ENCODE measurements at regions not wholly inside any gene's neighbourhood (a gene's known extent, or its start where the extent isn't known, plus 50 kb on each side); places are given as distances from the start of the nearest gene placed in this dataset.

DNA sequence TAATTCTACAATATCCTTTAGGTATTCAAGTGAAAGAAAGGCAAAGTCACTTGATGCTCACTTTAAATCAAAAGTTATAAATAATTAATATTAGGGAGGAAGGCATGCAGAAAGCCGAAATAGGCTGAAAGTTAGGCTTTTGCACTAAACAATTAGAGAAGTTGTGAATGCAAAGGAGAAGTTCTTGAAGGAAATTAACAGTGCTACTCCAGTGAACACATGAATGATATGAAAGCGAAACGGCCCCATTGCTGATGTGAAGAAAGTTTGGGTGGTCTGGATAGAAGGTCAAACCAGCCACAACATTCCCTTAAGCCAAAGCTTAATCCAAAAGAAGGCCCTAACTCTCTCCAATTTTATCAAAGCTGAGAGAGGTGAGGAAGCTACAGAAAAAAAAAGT, 103.1 kb upstream of the CXCR4 start:
- H3K27me3 Mint-ChIP-seq (ENCODE audit: low read depth), result peaks cover 2% of the 10 kb centered on the region
- DNase-seq (ENCODE audit: low spot score), result no peak
- peaks cover 12% of the 10 kb centered on the region for H3K4me1 Mint-ChIP-seq (ENCODE audit: low read depth)
- no peaks in the 10 kb centered on the region for H3K36me3 Mint-ChIP-seq (ENCODE audit: low read depth)
- H3K27ac Mint-ChIP-seq, result no peak overlapping the region
- H3K4me3 Mint-ChIP-seq, result no peak overlapping the region
- H3K9me3 Mint-ChIP-seq, result no peaks in the 10 kb centered on the region

DNA sequence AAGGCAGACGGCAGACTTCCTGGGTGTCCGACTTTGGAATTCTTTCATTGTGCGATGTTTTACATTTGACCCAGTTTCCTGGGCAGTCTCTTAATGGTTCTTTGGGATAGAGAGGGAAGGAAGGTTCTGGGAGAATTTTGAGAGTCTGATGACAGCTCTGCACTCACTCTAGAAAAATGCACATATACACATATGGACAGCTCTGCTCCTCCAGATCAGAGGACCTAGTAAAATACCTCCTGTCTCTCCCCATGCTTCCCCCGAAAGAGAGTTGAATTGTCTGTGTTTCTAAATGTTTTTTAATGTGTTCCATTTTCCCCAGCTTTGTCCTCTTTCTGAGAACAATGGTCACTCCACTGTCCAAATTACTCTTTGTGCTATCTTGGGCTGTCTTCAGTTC, 102.0 kb upstream of the CXCR4 start:
- no peaks in the 10 kb centered on the region for H3K36me3 Mint-ChIP-seq (ENCODE audit: low read depth)
- DNase-seq (ENCODE audit: low spot score), result no peak
- peaks cover 2% of the 10 kb centered on the region for H3K27me3 Mint-ChIP-seq (ENCODE audit: low read depth)
- peaks cover 7% of the 10 kb centered on the region for H3K4me1 Mint-ChIP-seq (ENCODE audit: low read depth)
- no peak overlapping the region for H3K27ac Mint-ChIP-seq
- no peak overlapping the region for H3K4me3 Mint-ChIP-seq
- H3K9me3 Mint-ChIP-seq, result no peaks in the 10 kb centered on the region

DNA sequence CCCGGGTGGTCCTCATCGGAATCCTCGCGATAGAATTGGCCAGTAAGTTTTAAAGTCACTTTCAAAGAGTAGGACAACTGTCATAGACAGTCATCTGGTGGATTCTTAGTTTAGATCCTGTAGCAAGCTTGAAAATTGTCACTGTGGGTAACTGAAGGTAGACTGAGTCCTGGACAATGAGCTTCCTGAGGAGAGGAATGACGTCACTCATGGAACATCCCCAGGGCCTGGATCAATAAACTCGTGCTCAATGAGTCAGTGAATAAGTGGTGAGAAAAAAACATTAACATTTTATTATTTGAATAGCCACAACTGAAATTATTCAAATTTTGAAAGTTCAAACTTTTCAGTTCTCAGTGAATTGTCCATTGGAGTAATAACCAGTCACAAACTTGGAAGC, 101.4 kb upstream of the CXCR4 start:
- no peak overlapping the region for H3K4me3 Mint-ChIP-seq

DNA sequence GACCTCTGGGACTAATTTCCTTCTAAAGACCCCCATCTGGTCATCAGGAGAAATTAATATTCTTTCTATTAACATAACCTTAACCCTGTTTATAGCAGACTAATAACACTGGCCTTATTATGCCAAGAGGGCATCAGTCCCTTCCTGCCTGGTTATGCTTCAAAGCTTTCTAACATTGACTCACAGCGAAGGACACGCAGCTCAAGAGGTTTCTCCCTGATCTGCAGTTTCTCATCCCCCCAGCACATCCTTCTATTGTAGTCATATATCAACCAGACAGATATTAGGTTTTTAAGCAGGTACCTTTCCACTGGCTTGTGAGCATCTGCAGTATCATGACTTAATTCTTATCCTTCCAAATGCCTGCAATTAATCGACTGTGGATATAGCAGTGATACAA, 100.0 kb upstream of the CXCR4 start:
- Mint-ChIP-seq H3K27me3 (ENCODE audit: low read depth) (peaks cover 4% of the 10 kb centered on the region), H3K27ac (no peak overlapping the region), H3K36me3 (ENCODE audit: low read depth) (no peaks in the 10 kb centered on the region), H3K9me3 (no peaks in the 10 kb centered on the region), H3K4me3 (no peak overlapping the region), H3K4me1 (ENCODE audit: low read depth) (peaks cover 16% of the 10 kb centered on the region)
- no peak for DNase-seq (ENCODE audit: low spot score)

More for the DNA sequence above, 101.4 kb upstream of the CXCR4 start:
- Mint-ChIP-seq H3K36me3 (ENCODE audit: low read depth) (no peaks in the 10 kb centered on the region), H3K9me3 (no peaks in the 10 kb centered on the region), H3K27me3 (ENCODE audit: low read depth) (peaks cover 2% of the 10 kb centered on the region), H3K27ac (no peak overlapping the region), H3K4me1 (ENCODE audit: low read depth) (peaks cover 9% of the 10 kb centered on the region)
- no peak for DNase-seq (ENCODE audit: low spot score)

DNA sequence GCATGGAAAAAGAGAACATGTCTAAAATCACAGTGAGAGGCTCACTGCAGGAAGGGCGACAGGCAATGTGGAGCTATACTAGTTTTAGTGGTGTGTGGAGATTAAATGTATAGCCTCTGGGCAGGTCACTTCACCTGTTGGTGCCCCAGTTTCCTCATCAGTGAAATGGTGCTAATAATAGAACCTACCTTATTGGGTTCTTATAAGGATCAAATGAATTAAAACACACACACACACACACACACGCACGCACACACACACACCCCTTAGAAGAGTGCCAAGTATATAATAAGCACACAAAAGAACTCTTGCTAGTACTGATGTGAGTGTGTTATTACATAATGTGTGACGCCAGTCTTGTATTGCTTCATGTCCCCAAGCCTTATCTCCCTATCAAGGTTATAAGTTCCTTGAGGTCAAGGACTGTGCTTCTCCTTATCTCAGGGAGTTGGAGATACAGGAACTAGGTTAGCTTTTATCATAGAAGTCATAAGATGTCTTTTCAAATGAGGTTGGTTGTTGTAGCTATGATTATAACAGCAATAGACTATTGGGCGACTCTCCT, 98.0 kb upstream of the CXCR4 start:
- Mint-ChIP-seq H3K9me3 (no peaks in the 10 kb centered on the region), H3K4me3 (no peak overlapping the region), H3K27me3 (ENCODE audit: low read depth) (peaks cover 4% of the 10 kb centered on the region), H3K27ac (no peak overlapping the region), H3K36me3 (ENCODE audit: low read depth) (no peaks in the 10 kb centered on the region), H3K4me1 (ENCODE audit: low read depth) (peaks cover 31% of the 10 kb centered on the region)
- no peak for DNase-seq (ENCODE audit: low spot score)

DNA sequence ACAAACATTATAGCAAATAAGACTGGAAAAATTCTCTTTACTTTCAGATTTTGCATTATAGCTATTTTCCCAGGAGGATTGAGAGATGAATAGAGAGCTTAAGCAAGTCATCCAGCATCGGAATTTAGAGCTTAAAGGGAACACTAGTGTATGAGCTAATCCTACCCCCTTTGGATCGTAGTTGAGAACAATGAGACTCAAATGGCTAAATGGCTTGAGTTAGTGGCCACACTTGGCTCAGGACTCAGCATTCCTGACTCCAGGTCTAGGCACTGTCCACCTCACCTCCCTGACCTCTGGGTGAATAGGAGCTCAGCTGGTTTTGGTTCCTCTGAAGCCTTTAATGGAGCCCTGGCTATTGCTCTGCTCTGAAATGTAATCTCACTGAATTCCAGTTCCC, 97.5 kb upstream of the CXCR4 start:
- H3K27ac Mint-ChIP-seq, result no peak overlapping the region
- H3K9me3 Mint-ChIP-seq, result peaks cover 3% of the 10 kb centered on the region
- peaks cover 3% of the 10 kb centered on the region for H3K36me3 Mint-ChIP-seq (ENCODE audit: low read depth)
- H3K4me3 Mint-ChIP-seq, result no peak overlapping the region
- no peak for DNase-seq (ENCODE audit: low spot score)
- H3K4me1 Mint-ChIP-seq (ENCODE audit: low read depth), result peaks cover 35% of the 10 kb centered on the region
- peaks cover 4% of the 10 kb centered on the region for H3K27me3 Mint-ChIP-seq (ENCODE audit: low read depth)

DNA sequence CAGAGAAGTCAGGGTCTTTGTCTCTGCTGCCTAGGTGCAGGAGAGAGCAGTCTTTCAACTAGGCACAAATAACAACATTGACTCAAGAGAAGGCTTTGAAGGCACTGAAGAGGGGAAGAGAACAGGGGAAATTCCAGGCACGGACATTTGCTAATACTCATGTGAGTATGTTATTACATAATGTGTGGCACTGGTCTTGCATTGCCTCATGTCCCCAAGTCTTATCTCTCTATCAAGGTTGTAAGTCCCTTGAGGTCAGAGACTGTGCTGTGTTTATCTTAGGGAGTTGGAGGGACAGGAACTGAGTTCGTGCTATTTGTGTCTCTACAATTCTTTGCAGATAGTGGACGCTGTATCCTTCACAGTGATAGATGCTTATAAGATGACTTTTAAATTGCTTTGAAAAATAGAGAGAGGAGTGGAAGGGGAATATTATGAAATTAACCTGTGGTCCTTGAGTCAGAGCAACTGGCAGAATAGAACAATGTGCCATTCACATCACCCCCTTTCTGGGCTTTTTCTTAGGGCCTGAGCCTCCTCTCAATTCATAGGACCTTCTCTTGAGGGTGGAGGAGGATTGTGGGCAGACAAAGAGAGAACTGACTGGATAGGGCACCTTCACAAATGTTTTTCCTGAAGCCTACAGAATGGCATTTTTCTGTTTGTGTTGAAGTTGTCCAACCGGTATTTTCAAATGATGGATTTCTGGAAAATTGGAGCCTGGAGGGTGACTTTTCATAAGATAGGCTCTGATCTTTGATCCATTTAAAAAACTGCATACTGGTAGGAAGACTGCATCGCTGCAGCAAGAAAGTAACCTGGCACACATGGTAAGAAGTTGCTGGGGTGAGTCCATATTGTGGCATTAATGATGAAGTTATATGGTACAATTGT, 96.6 kb upstream of the CXCR4 start:
- DNase-seq (ENCODE audit: low spot score), result no peak
- Mint-ChIP-seq H3K27ac (no peak overlapping the region), H3K27me3 (ENCODE audit: low read depth) (peaks cover 4% of the 10 kb centered on the region), H3K4me1 (ENCODE audit: low read depth) (peaks cover 36% of the 10 kb centered on the region), H3K4me3 (no peak overlapping the region), H3K36me3 (ENCODE audit: low read depth) (peaks cover 4% of the 10 kb centered on the region), H3K9me3 (peaks cover 11% of the 10 kb centered on the region)

DNA sequence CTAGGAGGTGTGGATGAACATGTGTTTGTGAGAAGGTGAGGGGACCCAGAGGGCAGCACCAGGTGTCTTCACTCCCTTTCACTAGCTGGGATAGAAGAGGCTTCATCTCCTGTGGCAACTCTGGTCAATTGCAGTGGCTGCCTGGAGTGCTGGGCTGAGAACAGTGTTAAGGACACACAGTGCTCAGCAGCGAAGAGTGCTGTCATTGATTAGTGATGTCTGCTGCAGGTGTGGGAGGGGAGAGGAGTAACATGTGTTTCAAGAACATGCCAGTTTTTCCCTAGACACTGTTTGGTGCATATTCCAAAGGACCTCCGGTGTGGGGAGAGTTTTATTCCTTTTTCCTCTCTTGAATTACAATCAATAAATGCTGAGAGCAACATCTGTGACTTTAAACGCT, 95.9 kb upstream of the CXCR4 start:
- no peak for DNase-seq (ENCODE audit: low spot score)
- peaks cover 36% of the 10 kb centered on the region for H3K4me1 Mint-ChIP-seq (ENCODE audit: low read depth)
- peaks cover 17% of the 10 kb centered on the region for H3K9me3 Mint-ChIP-seq
- H3K4me3 Mint-ChIP-seq, result no peak overlapping the region
- H3K36me3 Mint-ChIP-seq (ENCODE audit: low read depth), result peaks cover 4% of the 10 kb centered on the region
- H3K27me3 Mint-ChIP-seq (ENCODE audit: low read depth), result peaks cover 4% of the 10 kb centered on the region
- H3K27ac Mint-ChIP-seq, result no peak overlapping the region

DNA sequence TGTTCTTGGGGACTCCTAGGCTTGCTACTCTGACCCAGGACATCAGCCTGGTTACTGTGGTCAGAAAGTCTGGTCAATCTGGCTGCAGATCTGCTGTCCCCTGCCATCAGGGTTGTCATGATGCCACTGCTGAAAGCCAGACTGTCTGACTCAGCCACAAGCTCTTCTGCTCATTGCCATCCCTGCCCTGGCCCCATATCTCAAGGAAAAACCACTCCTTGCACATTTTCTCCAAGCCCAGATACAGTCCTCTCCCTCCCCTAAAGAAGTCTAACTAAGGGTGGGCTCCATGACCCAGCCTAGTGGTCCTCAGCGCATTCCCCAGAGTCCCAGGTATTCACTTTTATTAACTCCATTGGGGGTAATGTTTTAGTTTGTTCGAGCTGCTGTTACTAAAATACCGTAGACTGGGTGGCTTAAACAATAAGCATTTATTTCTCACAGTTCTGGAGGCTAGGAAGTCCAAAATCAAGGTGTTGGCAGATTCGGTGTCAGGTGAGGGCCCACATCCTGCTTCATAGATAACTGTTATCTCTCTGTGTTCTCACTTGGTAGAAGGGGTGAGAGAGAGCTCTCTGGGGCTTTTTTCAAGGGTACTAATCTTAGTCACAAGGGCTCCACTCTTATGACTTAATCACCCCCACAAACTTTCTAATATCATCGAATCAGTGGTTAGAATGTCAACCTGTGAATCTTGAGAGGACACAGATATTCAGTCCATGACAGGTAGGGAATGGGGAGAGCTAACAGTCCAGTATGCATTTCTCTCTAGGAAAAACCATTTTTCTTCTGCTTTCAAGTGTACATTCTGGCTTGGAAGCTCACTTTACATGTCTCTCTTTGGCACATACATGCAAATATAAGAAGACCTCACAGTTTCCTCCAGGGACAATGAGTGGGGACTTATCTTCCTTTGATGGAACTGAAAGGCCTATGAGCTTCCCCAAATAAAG, 94.8 kb upstream of the CXCR4 start:
- Mint-ChIP-seq H3K27ac (peak overlapping the region; percentile 24), H3K9me3 (peaks cover 17% of the 10 kb centered on the region), H3K4me3 (peak overlapping the region; percentile 46), H3K36me3 (ENCODE audit: low read depth) (peaks cover 4% of the 10 kb centered on the region), H3K27me3 (ENCODE audit: low read depth) (peaks cover 4% of the 10 kb centered on the region), H3K4me1 (ENCODE audit: low read depth) (peaks cover 40% of the 10 kb centered on the region)
- DNase-seq (ENCODE audit: low spot score), result peak; percentile 47

DNA sequence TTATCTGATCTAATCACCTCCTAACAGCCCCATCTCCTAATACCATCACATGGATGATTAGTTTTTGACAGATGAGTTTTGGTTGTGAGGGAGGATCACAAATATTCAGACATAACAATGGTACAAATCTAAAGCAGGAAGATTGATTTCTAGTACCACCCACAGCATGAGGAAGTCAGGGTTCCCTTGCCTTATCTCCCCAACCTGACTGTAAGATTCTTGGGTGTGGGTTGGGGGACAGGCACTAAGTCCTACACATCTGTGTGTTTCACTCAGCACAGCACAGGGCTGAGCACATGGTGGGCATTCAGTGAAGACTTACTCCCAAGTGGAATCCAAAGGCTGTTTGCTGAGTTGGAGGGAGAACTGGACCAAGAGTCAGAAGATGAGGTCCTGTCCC, 93.8 kb upstream of the CXCR4 start:
- peaks cover 4% of the 10 kb centered on the region for H3K36me3 Mint-ChIP-seq (ENCODE audit: low read depth)
- H3K4me1 Mint-ChIP-seq (ENCODE audit: low read depth), result peaks cover 46% of the 10 kb centered on the region
- no peak overlapping the region for H3K4me3 Mint-ChIP-seq
- H3K27me3 Mint-ChIP-seq (ENCODE audit: low read depth), result peaks cover 2% of the 10 kb centered on the region
- peaks cover 17% of the 10 kb centered on the region for H3K9me3 Mint-ChIP-seq
- no peak overlapping the region for H3K27ac Mint-ChIP-seq
- no peak for DNase-seq (ENCODE audit: low spot score)

DNA sequence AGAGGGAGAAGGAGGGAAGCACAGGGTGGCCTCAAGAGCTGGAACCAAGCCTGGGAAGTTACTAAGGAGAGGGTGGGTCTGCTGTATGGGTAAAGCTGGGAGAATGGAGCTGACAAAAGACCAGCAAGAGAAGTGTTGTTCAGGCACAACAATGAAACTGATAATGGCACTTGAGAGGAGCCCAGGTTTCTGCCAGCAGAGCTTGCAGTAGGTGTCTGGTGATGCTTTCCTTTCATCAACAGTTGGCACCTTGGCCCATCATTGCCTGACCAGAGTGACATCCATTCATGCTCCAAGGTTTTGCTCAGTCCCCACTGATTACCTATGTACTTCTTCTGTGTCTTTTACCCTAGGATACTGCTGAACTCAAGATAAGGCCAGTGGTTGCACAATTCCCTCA, 92.9 kb upstream of the CXCR4 start:
- Mint-ChIP-seq H3K27me3 (ENCODE audit: low read depth) (peaks cover 2% of the 10 kb centered on the region), H3K9me3 (peaks cover 17% of the 10 kb centered on the region), H3K36me3 (ENCODE audit: low read depth) (peaks cover 4% of the 10 kb centered on the region), H3K4me3 (no peak overlapping the region), H3K4me1 (ENCODE audit: low read depth) (peaks cover 43% of the 10 kb centered on the region), H3K27ac (no peak overlapping the region)
- no peak for DNase-seq (ENCODE audit: low spot score)

DNA sequence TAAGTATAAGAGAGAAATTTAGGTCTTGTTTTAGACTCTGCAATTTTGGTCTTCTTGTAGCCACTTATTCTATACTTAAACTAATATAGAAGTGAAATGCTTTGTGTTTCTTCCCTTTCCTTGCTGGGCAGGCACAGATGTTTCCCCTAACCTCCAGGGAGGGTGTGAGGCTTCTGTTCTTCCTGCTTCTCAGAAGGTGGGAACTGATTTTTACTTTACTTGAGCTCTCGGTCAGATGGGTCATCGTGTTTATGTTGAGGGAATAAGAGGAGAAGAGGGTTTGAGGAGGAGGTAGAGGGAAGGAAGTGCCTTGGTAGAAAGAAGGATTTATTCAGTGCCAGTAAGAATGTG, 92.5 kb upstream of the CXCR4 start:
- Mint-ChIP-seq H3K4me1 (ENCODE audit: low read depth) (peaks cover 43% of the 10 kb centered on the region), H3K9me3 (peaks cover 17% of the 10 kb centered on the region), H3K36me3 (ENCODE audit: low read depth) (peaks cover 4% of the 10 kb centered on the region), H3K4me3 (no peak overlapping the region), H3K27me3 (ENCODE audit: low read depth) (peaks cover 2% of the 10 kb centered on the region), H3K27ac (no peak overlapping the region)
- DNase-seq (ENCODE audit: low spot score), result no peak

DNA sequence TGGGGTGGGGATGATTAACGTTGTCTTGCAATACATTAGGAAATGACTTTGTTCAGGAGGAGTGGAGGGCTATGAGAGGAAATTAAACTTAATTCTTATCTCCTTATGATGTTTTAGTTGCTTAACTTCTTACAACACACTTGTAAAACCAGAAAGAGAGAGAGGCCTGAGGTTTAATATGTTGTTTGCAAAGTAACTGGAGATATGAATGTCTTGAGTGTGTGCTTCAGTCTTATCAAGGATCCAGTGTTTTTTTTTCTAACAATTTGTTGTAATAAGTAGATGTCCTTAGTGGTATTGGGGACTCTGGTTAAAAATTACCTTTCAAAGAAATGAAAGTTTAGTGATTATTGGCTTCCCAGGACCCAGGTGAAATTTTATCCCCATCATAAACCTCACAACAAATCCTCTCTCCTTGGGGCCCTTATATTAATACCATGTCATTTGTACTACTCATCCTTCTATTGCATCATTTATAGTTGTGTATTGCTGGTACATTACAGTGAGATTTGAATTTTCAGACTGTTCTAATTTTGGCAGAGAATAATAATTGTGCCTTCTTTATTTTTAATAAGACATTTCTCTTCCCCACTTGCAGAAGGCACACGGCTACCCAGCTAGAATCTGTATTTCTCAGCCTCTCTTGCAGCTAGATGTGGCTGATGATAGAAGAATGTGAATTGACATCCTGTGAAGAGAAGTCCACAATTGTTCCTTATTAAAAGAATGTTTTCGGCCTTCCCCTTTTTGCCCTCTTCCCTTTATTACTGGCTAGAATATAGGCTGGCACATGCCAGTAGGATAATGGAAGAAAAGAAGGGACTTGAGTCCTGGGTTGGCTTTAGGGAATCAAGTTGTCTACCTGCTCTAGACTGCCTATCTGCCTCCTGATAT, 91.9 kb upstream of the CXCR4 start:
- Mint-ChIP-seq H3K4me1 (ENCODE audit: low read depth) (peaks cover 43% of the 10 kb centered on the region), H3K27me3 (ENCODE audit: low read depth) (peaks cover 2% of the 10 kb centered on the region), H3K9me3 (peaks cover 17% of the 10 kb centered on the region), H3K4me3 (no peak overlapping the region), H3K27ac (no peak overlapping the region), H3K36me3 (ENCODE audit: low read depth) (peaks cover 4% of the 10 kb centered on the region)
- no peak for DNase-seq (ENCODE audit: low spot score)
